Renal cortical epithelial cell (primary cell): ENCODE measurements at regions not wholly inside any gene's neighbourhood (a gene's known extent, or its start where the extent isn't known, plus 50 kb on each side); places are given as distances from the start of the nearest gene placed in this dataset.

Source experiments
- DNase-seq: peaks from one replicate; pipeline ENCODE4 v3.0.0-alpha.2; 2011; ENCODE audit warnings: low read depth

DNA sequence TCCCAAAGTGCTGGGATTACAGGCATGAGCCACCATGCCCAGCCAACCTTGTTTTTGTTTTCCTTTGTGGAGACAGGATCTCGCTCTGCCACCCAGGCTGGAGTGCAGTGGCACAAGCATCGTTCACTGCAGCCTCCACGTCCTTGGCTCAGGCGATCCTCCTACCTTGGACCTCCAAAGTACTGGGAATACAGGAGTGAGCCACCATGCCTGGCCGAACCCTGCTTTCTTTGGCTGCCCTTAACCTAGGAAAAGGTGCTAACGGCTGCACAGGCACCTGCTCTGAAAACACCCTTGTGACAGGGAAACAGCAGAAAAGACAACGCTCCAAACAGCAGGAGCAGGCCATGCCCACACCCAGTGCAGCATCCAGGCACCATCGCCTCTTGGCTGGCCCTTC lies 71.9 kb downstream of the OAT start:
- no peak for DNase-seq

GRCh38 chr10:124345521-124345920 lies 73.2 kb downstream of the OAT start:
- no peak for DNase-seq

GRCh38 chr10:124344931-124345330 lies 73.8 kb downstream of the OAT start:
- DNase-seq, result no peak

GRCh38 chr10:124344266-124344590 lies 74.5 kb downstream of the OAT start:
- no peak for DNase-seq

GRCh38 chr10:124343351-124344265 lies 75.1 kb downstream of the OAT start:
- DNase-seq, result no peak

GRCh38 chr10:124342821-124343170 lies 75.9 kb downstream of the OAT start:
- no peak for DNase-seq

- DNase-seq, result no peak
Measured at GRCh38 chr10:124342136-124342820, 76.4 kb downstream of the OAT start.

GRCh38 chr10:124341768-124342135 lies 77.0 kb downstream of the OAT start:
- no peak for DNase-seq

DNA sequence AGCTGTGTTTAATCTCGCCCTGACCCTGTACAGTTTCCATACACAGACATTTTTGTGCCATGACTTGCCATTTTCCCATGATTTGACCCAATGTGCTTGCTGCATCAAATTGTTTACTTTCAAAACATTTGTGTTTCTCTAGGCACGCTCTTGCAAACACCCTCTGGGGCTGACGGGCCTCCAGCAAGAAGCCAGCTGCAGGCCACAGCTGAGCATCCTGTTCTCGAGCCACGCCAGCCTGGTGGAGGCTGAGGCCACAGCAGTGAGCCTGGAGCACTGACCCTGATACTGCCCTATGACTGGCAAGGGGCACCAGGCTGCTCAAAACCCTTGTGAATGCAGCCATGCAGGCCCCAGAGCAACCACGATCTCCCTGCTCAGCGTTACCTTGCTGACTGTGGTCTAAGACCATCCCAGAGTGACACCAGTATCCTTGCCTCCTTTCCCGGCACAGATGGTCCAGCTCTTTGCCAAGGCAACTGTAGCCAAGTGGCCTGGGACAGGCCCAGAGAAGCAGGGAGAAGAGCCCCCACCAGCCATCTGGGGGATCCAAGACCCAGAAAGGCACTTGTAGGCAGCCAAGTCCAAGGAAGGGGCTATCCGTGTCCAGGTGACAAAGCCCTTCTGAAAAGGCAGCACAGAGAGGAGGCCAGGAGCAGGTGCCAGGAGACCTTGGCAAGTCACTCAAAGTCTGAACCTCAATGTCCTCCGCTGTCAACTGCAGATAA lies 78.5 kb downstream of the OAT start:
- peak; percentile 7 for DNase-seq

GRCh38 chr10:124339119-124340032 lies 79.3 kb downstream of the OAT start:
- DNase-seq, result no peak

DNA sequence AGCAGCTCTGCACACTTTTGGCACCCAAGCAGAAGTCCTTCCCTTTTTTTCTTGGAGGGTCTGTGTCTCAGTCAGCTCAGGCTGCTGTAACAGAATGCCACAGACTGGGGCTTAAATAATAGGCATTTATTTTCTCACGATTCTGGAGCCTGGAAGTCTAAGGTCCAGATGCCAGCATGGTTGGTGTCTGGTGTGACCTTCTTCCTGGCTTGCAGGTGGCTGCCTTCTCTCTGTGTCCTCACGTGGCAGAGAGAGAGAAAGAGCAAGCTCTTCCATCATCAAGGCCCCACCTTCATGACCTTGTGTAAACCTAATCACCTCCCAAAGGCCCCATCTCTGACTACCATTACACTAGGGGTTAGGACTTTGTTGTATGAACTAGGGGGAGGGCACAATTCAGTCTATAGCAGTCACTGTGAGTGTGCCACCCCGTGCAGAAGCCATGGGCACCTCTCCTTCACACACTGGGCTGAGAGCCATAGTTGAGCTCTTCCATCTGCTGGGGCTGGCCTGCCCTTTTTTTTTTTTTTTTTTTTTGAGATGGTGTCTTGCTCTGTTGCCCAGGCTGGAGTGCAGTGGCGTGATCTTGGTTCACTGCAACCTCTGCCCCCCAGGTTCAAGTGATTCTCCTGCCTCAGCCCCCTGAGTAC lies 80.3 kb downstream of the OAT start:
- no peak for DNase-seq

DNA sequence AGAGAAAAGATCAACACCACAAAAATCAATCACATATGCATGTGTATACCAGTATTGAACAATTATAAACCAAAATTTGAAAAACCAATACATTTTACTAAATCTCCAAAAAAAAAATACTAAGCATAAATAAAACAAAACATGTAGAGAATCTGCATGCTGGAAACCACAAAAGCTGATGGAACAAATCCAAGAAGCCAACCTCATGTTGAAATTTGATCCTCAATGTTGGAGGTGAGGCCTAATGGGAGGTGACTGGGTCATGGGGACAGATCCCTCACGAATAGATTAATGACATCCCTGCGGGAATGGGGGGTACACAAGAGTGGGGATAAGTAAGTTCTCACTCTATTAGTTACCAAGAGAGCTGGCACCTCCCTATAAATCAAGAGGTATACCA lies 82.5 kb downstream of the OAT start:
- no peak for DNase-seq

DNA sequence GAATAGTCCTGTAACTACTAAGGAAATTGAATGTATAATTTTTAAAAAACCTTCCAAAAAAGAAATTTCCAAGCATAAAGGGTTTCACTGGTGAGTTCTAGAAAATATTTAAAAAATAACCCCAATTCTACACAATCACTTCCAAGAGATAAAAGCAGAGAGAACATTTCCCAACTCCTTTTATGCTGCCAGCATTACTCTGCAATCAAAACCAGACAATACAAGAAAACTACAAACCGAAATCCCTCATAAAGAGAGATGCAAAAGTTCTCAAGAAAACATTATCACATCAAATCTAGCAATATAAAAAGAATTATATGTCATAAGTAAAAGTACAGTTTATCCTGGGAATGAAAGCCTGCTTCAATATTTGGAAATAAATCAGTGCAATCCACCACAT lies 84.8 kb downstream of the OAT start:
- DNase-seq, result no peak

DNA sequence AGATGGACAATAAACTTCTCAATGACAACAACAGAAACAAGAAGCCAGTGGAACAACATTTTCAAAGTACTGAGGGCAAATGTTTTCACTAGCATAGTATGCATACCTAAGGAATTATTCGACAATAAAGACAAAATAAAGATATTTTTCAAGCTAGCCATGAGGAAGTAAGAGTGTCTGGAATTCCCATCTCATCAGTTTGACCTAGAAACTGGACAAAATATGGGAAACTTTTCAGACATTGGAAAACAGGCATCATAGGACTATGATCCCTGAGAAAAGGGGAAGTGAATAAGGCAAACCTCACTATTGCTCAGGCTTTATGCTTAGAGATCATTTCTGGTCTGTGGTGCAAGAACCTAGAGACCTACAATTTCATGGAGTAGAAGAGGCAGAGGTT lies 86.3 kb downstream of the OAT start:
- DNase-seq, result peak; percentile 11

DNA sequence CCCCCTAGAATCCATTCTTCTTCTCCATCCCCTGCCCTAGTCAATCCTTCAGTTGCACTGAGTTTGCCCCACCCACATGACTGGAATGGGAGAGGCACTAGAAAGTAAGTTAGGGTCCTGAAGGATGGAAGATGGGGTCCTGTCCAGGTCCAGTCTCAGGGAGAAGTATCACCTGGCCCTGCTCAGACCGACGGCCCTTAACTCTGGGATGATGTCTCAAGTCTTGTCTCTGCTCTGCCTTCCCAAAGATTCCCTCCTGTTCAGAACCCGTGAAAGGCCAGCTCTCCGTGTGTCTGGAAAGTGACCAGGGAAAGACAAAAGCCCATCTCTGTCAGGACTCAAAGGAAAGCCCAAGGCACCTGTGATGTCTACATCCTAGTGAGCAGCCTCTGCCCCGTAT lies 88.8 kb downstream of the OAT start:
- no peak for DNase-seq

DNA sequence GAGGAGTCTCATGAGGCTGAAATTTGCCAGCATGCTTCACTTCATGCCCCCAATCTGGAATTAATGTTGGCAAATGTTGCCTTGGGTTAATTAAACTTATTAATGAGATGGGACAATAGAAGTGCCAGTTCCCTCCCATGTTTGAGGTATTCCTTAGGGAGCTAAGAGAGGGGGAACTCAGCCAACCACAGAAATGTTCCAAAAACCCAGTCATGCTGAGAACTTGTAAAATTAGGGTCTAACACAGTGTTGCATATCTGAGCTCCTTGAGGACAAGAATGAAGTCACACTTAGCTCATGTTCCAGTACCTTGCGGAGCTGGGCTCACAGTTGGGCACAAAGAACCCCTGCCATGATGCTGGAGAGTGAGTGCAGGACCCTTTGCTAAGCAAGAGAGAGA lies 89.4 kb downstream of the OAT start:
- no peak for DNase-seq

DNA sequence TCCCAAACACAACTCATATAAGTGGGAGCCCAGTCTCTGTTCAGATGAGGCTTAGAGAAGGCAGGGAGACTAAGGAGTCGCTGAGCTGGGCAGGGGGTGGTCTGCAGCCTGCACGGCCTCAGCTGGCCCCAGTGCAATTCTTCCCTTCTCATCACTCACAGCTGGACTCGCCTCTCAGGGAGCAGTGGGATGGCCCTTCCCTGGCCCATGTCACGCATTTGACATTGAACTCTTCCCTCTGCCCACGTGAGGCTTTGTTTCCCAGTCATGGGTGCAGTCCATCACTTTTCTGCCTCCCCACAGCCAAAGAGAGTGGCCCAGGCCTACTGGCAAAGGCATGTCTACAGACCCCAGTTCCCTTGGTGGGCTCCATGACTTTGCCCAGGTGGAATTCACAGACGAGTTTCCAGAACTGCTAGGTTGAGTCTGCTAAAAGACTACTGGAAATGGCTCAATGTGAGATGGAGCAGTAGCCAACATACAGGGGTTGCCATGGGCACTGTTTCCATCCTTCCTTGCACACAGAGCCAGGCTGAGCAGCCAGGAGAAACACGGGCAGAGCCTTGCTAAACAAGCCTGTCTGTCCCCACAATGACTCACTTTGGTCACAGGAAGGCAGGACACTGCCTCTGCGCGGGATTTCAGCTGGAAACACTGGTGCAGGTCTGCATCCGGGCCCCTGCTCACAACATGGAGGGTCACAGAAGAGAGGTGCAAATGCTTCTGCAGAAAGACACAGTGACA lies 90.1 kb downstream of the OAT start:
- no peak for DNase-seq

DNA sequence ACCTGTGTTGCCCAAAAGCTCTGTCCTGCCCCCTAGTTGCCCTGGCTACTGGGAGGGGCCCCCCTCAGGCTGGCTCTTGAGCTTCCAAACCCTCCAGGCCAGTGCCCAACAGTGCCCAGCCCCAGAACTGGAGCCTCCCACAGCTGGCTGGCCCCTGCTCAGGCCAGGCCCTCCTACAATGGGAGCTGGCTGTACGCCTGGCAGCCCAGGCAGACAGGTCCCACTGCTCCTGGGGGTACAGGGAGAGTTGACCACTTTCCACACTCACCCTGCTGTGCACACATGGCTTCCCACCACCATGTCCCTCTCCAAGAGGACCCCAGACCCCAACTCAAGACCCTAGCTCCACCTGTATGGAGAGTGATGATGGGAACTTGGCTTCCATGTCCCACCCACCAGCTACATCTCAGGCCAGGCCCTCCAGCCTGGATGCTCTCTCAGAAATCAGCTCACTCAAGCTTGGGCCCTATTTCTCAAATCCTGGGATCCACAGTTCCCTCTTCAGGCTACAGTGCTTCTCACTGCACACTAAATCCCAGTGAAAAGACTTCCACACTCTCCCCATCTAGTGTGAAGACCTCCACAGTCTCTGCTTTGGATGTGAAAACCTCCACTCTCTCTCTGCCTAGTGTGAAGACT lies 92.6 kb downstream of the OAT start:
- DNase-seq, result no peak

GRCh38 chr10:124325633-124325914 lies 93.1 kb downstream of the OAT start:
- DNase-seq, result no peak

GRCh38 chr10:124324856-124325632 lies 93.7 kb downstream of the OAT start:
- DNase-seq, result no peak
